HG02610 (cell line): ENCODE measurements at regions not wholly inside any gene's neighbourhood (a gene's known extent, or its start where the extent isn't known, plus 50 kb on each side); places are given as distances from the start of the nearest gene placed in this dataset.

ENCODE experiments used
- ATAC-seq: cut with Tn5 transposase; IDR thresholded peaks from one replicate; pipeline ENCODE4 v1.9.1; 2021; ENCODE audit warnings: mild to moderate bottlenecking, moderate library complexity; ENCODE audit not compliant: unreplicated experiment

DNA sequence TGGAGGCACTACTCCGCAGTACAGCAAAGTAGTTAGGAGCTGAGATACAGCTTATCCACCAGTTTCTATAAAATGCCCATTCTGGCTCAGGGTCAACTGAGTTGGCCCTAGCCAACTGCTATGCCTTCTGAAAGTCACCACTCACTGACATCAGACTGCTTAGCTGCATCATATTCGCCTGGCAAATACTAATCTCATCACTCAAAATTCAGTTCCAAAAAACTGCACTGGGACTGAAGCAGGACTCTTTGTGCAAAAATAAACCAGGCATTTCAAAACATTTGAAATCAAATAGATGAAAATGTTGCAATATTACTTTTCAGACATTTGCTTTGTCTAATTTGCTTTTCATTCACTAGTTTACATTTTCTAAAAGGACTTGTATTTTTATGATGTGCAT is 230.0 kb downstream of the ALDH8A1 start:
- no peak for ATAC-seq

DNA sequence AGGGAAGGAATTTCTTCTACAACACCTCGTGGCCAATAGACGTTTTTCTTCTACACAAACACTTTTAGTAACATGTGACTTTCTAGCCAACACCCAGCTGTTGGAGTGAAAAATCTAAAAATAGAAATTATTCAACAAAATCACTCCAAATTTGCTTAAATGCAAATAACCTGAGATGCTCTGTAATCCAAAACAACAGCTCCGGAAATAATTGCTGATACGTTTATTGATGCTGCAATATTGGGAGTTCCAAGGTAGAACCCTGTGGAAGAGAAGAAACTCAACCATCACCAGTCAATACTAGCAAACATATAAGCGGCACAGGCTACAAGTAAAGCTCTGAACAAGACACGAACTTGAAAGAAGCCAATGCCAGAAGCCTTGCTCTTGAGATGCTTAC is 230.6 kb downstream of the ALDH8A1 start:
- no peak for ATAC-seq

- no peak for ATAC-seq
Observed at GRCh38 chr6:134714679-134715078, 235.2 kb downstream of the ALDH8A1 start.

DNA sequence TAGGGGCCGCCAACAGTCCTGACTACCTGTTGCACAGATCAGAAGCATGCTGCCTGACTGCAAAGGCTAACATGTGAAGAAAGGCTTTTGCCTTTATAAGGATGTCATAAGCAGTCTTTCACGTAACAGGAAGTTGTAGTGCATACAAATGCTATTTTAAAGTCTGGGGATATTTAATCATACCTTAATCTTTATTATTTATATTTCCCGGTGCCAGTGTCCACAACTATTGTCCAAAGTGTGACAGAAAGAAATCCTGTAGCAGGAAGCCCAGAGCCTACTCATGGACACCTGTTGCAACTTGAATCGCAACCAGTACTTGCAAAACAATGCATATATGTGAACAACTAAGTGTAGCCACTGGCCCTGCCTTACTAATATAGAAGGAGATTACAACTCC is 235.8 kb downstream of the ALDH8A1 start:
- ATAC-seq = no peak

GRCh38 chr6:134712311-134712710 is 237.6 kb downstream of the ALDH8A1 start:
- no peak for ATAC-seq

DNA sequence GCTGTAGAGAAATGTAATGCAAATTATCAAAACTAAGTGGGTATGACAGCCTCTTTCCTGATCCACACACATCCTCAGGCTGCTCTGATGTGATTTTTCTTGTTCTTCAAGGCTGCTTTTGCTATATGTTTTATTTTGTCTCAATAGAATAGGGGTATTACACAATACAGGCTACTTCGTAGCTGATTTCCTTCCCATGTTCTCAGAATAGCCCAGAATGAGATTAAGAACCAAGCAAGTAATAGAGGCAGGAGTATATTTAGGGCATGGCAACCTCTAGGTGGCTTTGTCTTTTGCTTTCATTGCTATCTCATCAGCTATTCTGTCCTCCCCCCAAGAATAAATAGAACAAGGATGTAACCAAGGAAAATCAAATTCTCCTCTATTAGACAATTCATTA is 241.8 kb downstream of the ALDH8A1 start:
- no peak for ATAC-seq

- ATAC-seq = no peak
Observed at GRCh38 chr6:134707342-134708031, 242.4 kb downstream of the ALDH8A1 start.

DNA sequence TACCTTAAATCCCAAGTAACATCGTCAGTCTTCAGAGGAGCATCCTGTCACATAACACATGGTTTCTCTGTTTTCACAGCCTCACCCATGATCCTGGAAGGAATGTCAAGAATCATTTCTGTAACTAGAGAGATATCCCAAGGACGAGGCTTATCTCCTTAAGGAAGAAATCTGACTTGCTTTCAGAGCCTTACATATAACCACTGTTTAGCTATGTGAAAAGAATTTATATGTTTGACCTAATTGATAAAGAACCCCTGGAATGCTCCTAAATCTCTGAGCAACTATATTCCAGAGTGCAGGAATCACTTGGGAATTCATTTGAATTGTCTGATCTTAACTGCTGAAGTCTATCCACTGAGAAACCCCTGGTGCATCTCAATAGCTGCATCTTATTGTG is 243.1 kb downstream of the ALDH8A1 start:
- ATAC-seq = no peak

GRCh38 chr6:134706153-134706552 is 243.7 kb downstream of the ALDH8A1 start:
- ATAC-seq = no peak

GRCh38 chr6:134703206-134703605 is 246.7 kb downstream of the ALDH8A1 start:
- ATAC-seq = no peak

DNA sequence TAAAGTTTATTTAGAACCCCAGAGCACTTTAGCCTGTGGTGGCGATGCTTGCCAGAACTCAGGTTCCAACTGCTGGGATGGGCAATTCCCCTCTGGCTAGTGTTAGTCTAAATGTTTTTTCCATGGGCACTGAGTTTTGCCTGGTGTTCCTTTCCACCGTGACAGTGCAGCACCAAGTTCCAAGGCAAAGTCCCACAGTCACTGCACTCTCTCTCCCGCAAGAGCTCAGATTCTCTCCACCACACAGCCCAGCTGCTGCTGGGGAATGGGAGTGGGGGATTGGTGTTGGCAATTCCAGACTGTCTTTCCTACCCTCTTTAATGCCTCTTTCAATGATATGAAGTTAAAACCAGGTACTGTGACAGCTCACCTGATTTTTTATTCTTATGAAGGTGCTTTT is 247.6 kb downstream of the ALDH8A1 start:
- ATAC-seq = no peak

- ATAC-seq = no peak
Observed at GRCh38 chr6:134701301-134701700, 248.6 kb downstream of the ALDH8A1 start.

- ATAC-seq = no peak
Observed at GRCh38 chr6:134698228-134698627, 251.7 kb downstream of the ALDH8A1 start.

- ATAC-seq = no peak
Observed at GRCh38 chr6:134692008-134692407, 257.9 kb downstream of the ALDH8A1 start.

GRCh38 chr6:134691180-134691579 is 258.7 kb downstream of the ALDH8A1 start:
- no peak for ATAC-seq

DNA sequence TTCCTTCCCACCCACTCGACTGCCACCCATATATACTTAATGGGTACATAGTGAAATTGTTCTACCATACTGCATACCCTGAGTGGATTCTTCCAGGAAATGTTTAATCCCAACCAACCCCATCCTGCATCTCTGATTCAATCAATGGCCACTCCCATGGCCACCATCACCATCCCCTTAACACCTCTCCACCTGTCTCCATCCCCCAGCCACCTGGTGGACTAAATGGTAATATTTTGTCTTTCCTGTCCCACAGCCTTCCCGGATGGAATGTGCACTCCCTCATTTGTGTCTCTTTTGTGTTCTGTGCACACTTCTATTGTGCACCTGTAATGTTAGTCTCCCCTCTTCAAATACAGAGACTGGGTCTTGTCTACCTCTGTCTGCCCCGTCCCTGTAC is 259.9 kb downstream of the ALDH8A1 start:
- ATAC-seq = no peak

DNA sequence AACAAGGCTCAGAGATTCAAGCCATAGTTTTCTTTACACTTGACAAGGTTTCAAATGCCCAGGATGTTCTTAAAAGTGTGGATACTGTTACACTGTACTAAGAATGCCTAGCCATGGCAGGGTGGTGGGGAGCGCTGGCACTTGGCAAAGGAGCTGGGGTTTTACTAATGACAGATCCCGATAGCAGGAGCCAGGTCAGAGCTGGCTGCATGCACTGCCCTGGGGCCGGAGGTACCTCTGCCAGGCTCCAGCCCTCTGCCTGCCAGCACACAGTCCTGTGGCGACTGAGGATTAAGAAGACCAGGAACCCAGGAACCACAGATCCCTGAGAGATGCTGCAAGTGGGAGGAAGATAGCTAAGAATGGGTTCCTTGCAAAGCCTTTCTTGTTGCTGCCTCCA is 260.3 kb downstream of the ALDH8A1 start:
- no peak for ATAC-seq

GRCh38 chr6:134689177-134689576 is 260.7 kb downstream of the ALDH8A1 start:
- no peak for ATAC-seq

DNA sequence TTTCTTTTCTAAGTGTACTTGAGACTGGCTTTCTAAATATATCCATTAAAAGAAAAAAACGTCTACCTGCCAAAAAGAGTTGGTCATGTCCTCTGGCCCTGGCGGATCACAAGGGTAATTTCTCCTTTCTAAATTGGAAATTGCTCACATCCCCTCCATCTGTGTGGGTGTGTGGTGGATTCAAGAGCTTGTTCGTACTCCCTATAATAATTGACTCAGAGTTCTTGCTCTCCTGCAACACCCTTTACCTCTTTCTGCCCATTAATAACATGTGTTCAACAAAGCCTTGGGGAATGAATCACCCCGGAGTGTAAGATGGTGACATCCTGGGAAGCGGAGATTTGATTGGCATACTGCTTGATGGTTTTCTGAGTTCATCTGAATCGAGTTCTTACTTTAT is 263.8 kb downstream of the ALDH8A1 start:
- ATAC-seq = no peak

DNA sequence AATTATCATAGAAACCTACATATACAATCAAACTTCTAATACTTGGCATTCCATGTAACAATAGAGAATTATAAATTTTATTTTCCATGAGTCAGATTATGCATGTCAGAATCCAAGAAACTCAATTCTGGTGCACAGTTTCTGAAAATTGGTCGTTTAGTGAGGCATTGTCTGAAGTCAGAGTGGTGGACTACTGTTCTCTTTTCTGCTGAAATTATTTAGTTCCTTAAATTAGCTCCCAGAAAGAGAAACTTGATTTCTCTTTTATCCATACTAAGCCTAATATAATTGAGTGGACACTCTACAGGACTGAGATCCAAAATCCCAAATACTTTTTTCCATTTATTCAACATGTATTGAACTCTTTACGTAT is 265.5 kb downstream of the ALDH8A1 start:
- no peak for ATAC-seq

DNA sequence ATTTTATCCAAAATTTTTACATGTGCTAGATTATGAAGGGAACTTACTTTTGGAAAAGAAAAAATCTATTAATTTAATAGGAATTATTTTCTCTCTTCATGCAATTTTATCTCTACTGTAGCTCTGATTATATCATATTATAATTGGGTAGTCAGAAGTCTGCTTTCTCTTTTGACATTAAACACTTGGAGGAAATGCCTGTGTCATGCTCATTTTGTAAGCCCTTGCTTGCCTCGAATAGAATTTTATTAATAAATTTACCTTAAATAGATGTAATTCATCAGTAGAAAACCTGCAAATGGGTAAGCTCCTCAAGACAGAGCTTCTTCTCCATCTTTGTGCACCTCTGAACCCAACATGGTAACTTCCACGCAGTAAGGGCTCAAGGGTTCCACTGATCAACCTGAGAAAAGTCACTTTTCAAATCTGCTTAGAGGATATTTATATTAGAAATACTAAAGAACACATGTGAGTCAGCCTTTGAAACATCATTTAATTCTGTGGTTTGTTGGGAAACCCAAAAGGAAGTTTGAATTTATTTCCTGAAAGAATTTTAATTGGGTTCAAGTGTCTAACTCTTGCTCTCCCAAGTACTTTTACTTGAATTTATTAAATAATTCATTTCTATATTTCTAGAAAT is 266.0 kb downstream of the ALDH8A1 start:
- no peak for ATAC-seq

GRCh38 chr6:134680433-134680832 is 269.5 kb downstream of the ALDH8A1 start:
- ATAC-seq = no peak

- ATAC-seq = no peak
Observed at GRCh38 chr6:134680021-134680420, 269.9 kb downstream of the ALDH8A1 start.
